ENCODE measurements at regions not wholly inside any gene's neighbourhood (a gene's known extent, or its start where the extent isn't known, plus 50 kb on each side); places are given as distances from the start of the nearest gene placed in this dataset.

DNA sequence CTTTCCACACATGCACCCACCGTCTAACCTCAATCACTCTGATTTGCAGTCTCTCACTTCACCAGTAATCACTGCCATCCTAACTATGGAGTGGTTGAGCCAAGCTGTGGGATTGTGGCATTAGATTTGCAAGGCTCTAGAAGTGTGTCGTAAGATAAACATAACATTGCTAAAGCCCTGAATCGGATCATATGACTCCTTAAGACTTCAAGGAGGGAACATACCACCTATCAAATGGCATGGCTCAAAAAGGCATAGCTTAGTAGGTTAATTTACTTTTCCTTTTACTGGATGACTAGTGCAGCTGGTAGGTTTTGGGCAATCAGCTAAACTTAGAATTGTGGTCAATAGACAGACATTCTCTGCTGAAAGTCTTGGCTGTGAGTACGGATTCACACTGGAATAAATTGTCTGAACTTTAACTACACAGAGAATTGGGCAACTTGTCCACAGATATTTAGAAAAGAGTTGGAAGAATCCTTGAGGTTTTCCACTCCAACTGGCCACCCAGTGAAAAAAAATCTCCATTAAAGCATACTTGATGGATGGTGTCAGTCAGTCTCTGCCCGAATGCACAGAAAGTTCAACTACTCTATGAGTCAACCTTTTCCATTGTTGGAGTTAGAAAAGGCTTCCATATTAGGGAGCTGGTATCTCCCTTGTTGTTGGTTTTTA is 476.7 kb upstream of the CBLB start:
- ATAC-seq: no peak; the same call in 1 of the 3 replicates
- TF ChIP-seq PPARA (CRISPR knock-in tag; IDR thresholded peaks at IDR 0.05; ENCODE audit: borderline replicate concordance) (no peak), TOX (CRISPR knock-in tag; IDR thresholded peaks at IDR 0.05; ENCODE audit: borderline replicate concordance) (no peak), TCF4 (CRISPR knock-in tag; IDR thresholded peaks at IDR 0.05; ENCODE audit: borderline replicate concordance) (no peak), OSR1 (CRISPR knock-in tag; IDR thresholded peaks at IDR 0.05) (no peak), RARB (CRISPR knock-in tag; IDR thresholded peaks at IDR 0.05) (no peak), ZFP30 (CRISPR knock-in tag; IDR thresholded peaks at IDR 0.05) (no peak), ZNF565 (CRISPR knock-in tag; conservative IDR thresholded peaks at IDR 0.05; ENCODE audit: low read depth) (no peak)
- TF ChIP-seq, protein P1, sequence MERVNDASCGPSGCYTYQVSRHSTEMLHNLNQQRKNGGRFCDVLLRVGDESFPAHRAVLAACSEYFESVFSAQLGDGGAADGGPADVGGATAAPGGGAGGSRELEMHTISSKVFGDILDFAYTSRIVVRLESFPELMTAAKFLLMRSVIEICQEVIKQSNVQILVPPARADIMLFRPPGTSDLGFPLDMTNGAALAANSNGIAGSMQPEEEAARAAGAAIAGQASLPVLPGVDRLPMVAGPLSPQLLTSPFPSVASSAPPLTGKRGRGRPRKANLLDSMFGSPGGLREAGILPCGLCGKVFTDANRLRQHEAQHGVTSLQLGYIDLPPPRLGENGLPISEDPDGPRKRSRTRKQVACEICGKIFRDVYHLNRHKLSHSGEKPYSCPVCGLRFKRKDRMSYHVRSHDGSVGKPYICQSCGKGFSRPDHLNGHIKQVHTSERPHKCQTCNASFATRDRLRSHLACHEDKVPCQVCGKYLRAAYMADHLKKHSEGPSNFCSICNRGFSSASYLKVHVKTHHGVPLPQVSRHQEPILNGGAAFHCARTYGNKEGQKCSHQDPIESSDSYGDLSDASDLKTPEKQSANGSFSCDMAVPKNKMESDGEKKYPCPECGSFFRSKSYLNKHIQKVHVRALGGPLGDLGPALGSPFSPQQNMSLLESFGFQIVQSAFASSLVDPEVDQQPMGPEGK (CRISPR knock-in tag; IDR thresholded peaks at IDR 0.05; ENCODE audit: borderline replicate concordance): no peak
- TF ChIP-seq, protein P2, sequence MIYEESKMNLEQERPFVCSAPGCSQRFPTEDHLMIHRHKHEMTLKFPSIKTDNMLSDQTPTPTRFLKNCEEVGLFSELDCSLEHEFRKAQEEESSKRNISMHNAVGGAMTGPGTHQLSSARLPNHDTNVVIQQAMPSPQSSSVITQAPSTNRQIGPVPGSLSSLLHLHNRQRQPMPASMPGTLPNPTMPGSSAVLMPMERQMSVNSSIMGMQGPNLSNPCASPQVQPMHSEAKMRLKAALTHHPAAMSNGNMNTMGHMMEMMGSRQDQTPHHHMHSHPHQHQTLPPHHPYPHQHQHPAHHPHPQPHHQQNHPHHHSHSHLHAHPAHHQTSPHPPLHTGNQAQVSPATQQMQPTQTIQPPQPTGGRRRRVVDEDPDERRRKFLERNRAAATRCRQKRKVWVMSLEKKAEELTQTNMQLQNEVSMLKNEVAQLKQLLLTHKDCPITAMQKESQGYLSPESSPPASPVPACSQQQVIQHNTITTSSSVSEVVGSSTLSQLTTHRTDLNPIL (CRISPR knock-in tag; IDR thresholded peaks at IDR 0.05; ENCODE audit: low read depth): no peak
- TF ChIP-seq, protein P3, sequence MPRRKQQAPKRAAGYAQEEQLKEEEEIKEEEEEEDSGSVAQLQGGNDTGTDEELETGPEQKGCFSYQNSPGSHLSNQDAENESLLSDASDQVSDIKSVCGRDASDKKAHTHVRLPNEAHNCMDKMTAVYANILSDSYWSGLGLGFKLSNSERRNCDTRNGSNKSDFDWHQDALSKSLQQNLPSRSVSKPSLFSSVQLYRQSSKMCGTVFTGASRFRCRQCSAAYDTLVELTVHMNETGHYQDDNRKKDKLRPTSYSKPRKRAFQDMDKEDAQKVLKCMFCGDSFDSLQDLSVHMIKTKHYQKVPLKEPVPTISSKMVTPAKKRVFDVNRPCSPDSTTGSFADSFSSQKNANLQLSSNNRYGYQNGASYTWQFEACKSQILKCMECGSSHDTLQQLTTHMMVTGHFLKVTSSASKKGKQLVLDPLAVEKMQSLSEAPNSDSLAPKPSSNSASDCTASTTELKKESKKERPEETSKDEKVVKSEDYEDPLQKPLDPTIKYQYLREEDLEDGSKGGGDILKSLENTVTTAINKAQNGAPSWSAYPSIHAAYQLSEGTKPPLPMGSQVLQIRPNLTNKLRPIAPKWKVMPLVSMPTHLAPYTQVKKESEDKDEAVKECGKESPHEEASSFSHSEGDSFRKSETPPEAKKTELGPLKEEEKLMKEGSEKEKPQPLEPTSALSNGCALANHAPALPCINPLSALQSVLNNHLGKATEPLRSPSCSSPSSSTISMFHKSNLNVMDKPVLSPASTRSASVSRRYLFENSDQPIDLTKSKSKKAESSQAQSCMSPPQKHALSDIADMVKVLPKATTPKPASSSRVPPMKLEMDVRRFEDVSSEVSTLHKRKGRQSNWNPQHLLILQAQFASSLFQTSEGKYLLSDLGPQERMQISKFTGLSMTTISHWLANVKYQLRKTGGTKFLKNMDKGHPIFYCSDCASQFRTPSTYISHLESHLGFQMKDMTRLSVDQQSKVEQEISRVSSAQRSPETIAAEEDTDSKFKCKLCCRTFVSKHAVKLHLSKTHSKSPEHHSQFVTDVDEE (CRISPR knock-in tag; IDR thresholded peaks at IDR 0.05): no peak

DNA sequence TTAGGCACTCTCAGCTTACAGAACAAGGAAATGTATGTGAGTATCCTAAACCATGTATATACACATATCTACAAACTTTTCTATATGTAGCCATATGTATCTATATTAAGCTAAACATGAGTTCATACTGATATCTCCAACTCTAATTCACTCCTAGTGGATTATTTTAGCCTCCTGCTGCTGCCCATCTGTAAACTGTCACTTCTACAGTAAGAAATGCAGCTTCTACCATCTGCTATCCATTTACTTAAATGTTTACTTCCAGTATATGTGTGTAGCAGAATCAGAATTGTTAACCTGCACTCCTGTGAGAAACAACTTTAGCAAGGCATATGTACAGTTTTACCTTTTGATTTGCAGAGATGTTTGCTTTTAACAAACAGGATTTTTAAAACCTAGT is 478.5 kb upstream of the CBLB start:
- ATAC-seq: peak; percentile 54; the same call in 2 of the 3 replicates
- no peak for TF ChIP-seq GLIS3 (CRISPR knock-in tag; IDR thresholded peaks at IDR 0.05)
- TF ChIP-seq ZNF70 (CRISPR knock-in tag; IDR thresholded peaks at IDR 0.05): no peak
- no peak for TF ChIP-seq RARB (CRISPR knock-in tag; IDR thresholded peaks at IDR 0.05)
- TF ChIP-seq OSR1 (CRISPR knock-in tag; IDR thresholded peaks at IDR 0.05): no peak
- no peak for TF ChIP-seq ESRRG (CRISPR knock-in tag; IDR thresholded peaks at IDR 0.05)

DNA sequence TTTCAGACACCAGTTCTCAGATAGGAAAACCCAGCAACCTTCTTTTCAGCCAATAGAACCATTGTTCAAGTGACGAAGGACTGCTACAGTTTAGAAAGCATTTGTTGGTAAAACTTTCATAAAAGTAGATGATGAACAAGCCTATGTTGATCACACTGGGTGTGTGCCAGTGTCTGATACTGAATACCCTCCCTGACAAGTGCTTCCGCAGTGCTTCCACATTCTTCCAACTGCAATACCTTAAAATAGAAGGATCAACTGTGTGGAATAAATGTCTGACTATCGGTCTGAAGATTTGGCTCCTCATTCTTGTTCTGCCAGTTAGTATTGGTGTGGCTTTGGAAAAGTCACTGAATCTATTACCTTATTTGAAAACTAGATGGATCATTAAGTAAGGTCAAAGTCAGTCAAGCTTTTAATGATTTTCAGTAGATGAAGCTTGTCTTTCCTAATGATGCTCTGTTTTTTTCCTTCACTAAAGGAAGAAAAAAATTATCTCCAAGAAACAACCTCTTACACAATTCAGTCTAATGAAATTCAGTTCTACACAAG is 479.4 kb upstream of the CBLB start:
- ATAC-seq: no peak

DNA sequence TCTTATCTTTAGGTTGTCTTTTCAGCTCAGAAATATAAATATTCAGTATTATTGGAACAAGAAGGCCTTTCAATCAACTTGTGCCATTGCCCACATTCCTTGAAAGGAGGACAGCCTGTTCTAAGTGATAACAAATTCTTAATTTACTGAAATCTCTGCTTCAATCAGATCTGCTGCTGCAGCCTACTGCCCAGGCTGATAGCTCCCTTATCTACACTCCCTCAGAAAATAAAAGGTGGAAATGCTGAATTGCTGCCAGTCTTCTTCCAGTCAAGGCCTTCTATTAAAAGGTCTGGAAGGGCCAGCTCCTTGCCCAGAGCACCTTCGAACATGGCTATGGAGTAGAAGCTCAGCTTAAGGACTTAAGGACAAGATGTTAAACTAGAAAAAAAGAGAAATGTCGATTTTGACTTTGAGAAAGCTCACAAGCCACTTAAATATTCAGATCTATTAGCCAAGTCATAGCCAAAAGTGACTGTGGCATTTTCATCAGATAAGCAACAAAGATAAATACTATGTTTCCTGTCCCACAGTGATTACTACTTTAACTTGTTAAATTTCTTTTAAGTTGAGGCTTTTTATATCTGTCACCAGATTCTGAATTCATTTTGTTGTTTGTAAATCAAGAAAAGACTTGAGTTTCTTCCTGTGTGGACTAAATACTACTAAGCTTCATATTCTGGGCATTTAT is 480.5 kb upstream of the CBLB start:
- ATAC-seq: peak; percentile 28; the same call in 2 of the 3 replicates
- TF ChIP-seq, protein P1 (CRISPR knock-in tag; IDR thresholded peaks at IDR 0.05; ENCODE audit: borderline replicate concordance): no peak
- TF ChIP-seq, protein P4, sequence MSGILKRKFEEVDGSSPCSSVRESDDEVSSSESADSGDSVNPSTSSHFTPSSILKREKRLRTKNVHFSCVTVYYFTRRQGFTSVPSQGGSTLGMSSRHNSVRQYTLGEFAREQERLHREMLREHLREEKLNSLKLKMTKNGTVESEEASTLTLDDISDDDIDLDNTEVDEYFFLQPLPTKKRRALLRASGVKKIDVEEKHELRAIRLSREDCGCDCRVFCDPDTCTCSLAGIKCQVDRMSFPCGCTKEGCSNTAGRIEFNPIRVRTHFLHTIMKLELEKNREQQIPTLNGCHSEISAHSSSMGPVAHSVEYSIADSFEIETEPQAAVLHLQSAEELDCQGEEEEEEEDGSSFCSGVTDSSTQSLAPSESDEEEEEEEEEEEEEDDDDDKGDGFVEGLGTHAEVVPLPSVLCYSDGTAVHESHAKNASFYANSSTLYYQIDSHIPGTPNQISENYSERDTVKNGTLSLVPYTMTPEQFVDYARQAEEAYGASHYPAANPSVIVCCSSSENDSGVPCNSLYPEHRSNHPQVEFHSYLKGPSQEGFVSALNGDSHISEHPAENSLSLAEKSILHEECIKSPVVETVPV (CRISPR knock-in tag; IDR thresholded peaks at IDR 0.05): no peak
- 0 out of 2 replicates have a peak, but pooled peaks have one; percentile 14 for TF ChIP-seq TCF4 (CRISPR knock-in tag; IDR thresholded peaks at IDR 0.05; ENCODE audit: borderline replicate concordance)
- TF ChIP-seq, protein P2 (CRISPR knock-in tag; IDR thresholded peaks at IDR 0.05; ENCODE audit: low read depth): no peak

More for the DNA sequence above, 479.4 kb upstream of the CBLB start:
- TF ChIP-seq, protein P5, sequence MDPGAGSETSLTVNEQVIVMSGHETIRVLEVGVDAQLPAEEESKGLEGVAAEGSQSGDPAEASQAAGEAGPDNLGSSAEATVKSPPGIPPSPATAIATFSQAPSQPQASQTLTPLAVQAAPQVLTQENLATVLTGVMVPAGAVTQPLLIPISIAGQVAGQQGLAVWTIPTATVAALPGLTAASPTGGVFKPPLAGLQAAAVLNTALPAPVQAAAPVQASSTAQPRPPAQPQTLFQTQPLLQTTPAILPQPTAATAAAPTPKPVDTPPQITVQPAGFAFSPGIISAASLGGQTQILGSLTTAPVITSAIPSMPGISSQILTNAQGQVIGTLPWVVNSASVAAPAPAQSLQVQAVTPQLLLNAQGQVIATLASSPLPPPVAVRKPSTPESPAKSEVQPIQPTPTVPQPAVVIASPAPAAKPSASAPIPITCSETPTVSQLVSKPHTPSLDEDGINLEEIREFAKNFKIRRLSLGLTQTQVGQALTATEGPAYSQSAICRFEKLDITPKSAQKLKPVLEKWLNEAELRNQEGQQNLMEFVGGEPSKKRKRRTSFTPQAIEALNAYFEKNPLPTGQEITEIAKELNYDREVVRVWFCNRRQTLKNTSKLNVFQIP (CRISPR knock-in tag; IDR thresholded peaks at IDR 0.05; ENCODE audit: borderline replicate concordance, low read depth): no peak
- TF ChIP-seq ARNTL (CRISPR knock-in tag; IDR thresholded peaks at IDR 0.05; ENCODE audit: borderline replicate concordance, low read depth) (no peak), GLIS3 (CRISPR knock-in tag; IDR thresholded peaks at IDR 0.05) (no peak), RARB (CRISPR knock-in tag; IDR thresholded peaks at IDR 0.05) (no peak), ZC3H10 (CRISPR knock-in tag; IDR thresholded peaks at IDR 0.05) (no peak), PPARA (CRISPR knock-in tag; IDR thresholded peaks at IDR 0.05; ENCODE audit: borderline replicate concordance) (no peak), BACH2 (CRISPR knock-in tag; IDR thresholded peaks at IDR 0.05; ENCODE audit: borderline replicate concordance) (no peak), ZNF70 (CRISPR knock-in tag; IDR thresholded peaks at IDR 0.05) (no peak), ISL1 (CRISPR knock-in tag; IDR thresholded peaks at IDR 0.05) (no peak), CSDC2 (CRISPR knock-in tag; IDR thresholded peaks at IDR 0.05) (no peak)

Measured in SK-N-SH treated with all-trans-retinoic acid at 6 μM for 48 hours (cell line).